Sigmoid colon (tissue), 6 donors: ENCODE measurements at regions not wholly inside any gene's neighbourhood (a gene's known extent, or its start where the extent isn't known, plus 50 kb on each side); places are given as distances from the start of the nearest gene placed in this dataset.
"Not testable (repeated sequence)": the region's sequence is repeated elsewhere in the genome, so short reads cannot be mapped to it uniquely, and the experiment has no call there.

Experiments
- DNase-seq: peaks from one replicate; pipeline ENCODE4 v3.0.0-alpha.2; 2019
- H3K27ac ChIP-seq, 4 donors: fragments of 200-600 bp; sonication (generic); one replicate each; pipeline ENCODE4 v1.5.1; 2016 to 2019; ENCODE audit warnings: mild to moderate bottlenecking in 1 of 4
- H3K27me3 ChIP-seq, 3 donors: fragments of 200-600 bp; sonication (generic); one replicate each; pipeline ENCODE4 v1.5.1; 2019; ENCODE audit warnings: mild to moderate bottlenecking in 1 of 3
- H3K36me3 ChIP-seq, 4 donors: fragments of 200-600 bp; sonication (generic); one replicate each; pipeline ENCODE4 v1.5.1; 2016 to 2019
- H3K4me1 ChIP-seq, 4 donors: fragments of 200-600 bp; sonication (generic); one replicate each; pipeline ENCODE4 v1.5.1; 2017 to 2019
- H3K4me3 ChIP-seq, 4 donors: fragments of 200-600 bp; sonication (generic); one replicate each; pipeline ENCODE4 v1.5.1; 2017 to 2019; ENCODE audit warnings: mild to moderate bottlenecking in 2 of 4, moderate library complexity in 1 of 4
- H3K9me3 ChIP-seq, 4 donors: fragments of 200-600 bp in 3 of 4; sonication (generic) in 3 of 4; one replicate each; pipeline versions ENCODE4 v1.5.1 to v1.6.1; 2013 to 2019
- CTCF ChIP-seq, 4 experiments: fragments of 450-650 bp in 3 of 4; fragments of 200-600 bp in 1 of 4; IDR thresholded peaks; one replicate each; pipeline ENCODE4 v1.5.1; 2016 to 2019; ENCODE audit warnings: antibody characterized with exemption in 4 of 4, mild to moderate bottlenecking in 3 of 4, moderate library complexity in 2 of 4
- EP300 ChIP-seq, 4 donors: sonication (generic); formaldehyde crosslinking; IDR thresholded peaks; one replicate each; pipeline ENCODE4 v1.6.1; 2017; ENCODE audit warnings: antibody characterized with exemption in 4 of 4
- POLR2A ChIP-seq, 2 donors: fragments of 450-650 bp; IDR thresholded peaks; one replicate each; pipeline ENCODE4 v1.6.1; 2016; ENCODE audit warnings: antibody characterized with exemption in 2 of 2, mild to moderate bottlenecking in 2 of 2, moderate library complexity in 2 of 2
- POLR2AphosphoS5 ChIP-seq, 4 donors: sonication (generic); formaldehyde crosslinking; IDR thresholded peaks; one replicate each; pipeline ENCODE4 v1.6.1; 2017; ENCODE audit warnings: antibody characterized with exemption in 4 of 4
- WGBS, 2 donors: extraction: QIAGEN DNeasy Blood & Tissue Kit; methylation state at CpG; one replicate each; pipeline ENCODE4 v1.1.7; 2013; 5-methylcytosine and 5-hydroxymethylcytosine counted together
- intact Hi-C: fragments of 100-400 bp; cut with DNase I; formaldehyde crosslinking; loops from one replicate; pipeline ENCODE4 v1.15.1; 2023
- donor health status: healthy with polysubstance abuse.
- donor health status: healthy.

GRCh38 chr13:97538203-97538602 lies 104.2 kb downstream of the RAP2A start:
- intact Hi-C loops = no loop called here

GRCh38 chr13:97539651-97540610 lies 106.0 kb downstream of the RAP2A start:
- Histone ChIP-seq H3K27ac (no peak overlapping the region), H3K4me3 (no peak overlapping the region), H3K36me3 (no peaks in the 10 kb centered on the region), H3K9me3 (no peaks in the 10 kb centered on the region), H3K4me1 (peaks cover 0 to 7% (median 0%) of the 10 kb centered on the region in 4 donors), H3K27me3 (no peaks in the 10 kb centered on the region)
- 55 to 59% methylated on average over 4 of the region's 4 CpGs for WGBS, 2 donors
- DNase-seq = no peak
- no peak for TF ChIP-seq EP300 (IDR thresholded peaks at IDR 0.05)
- TF ChIP-seq POLR2AphosphoS5 (IDR thresholded peaks at IDR 0.05) = no peak
- intact Hi-C loops = no loop called here

More at GRCh38 chr13:97538203-97538602, 104.2 kb downstream of the RAP2A start:
- H3K4me1 ChIP-seq = peaks cover 0 to 7% (median 0%) of the 10 kb centered on the region in 4 donors
- H3K4me3 ChIP-seq = no peak overlapping the region
- TF ChIP-seq EP300 (IDR thresholded peaks at IDR 0.05) (no peak), CTCF (IDR thresholded peaks at IDR 0.05) (no peak), POLR2A (IDR thresholded peaks at IDR 0.05) (no peak), POLR2AphosphoS5 (IDR thresholded peaks at IDR 0.05) (no peak)
- no peak for DNase-seq
- H3K27me3 ChIP-seq = no peaks in the 10 kb centered on the region
- H3K36me3 ChIP-seq = no peaks in the 10 kb centered on the region
- WGBS, 2 donors = 72 to 82% methylated on average over 2 of the region's 2 CpGs
- no peak overlapping the region for H3K27ac ChIP-seq
- no peaks in the 10 kb centered on the region for H3K9me3 ChIP-seq

- H3K27me3 ChIP-seq = no peaks in the 10 kb centered on the region
- H3K4me1 ChIP-seq = peaks cover 0 to 7% (median 0%) of the 10 kb centered on the region in 4 donors
- intact Hi-C loops = no loop called here
- no peak for DNase-seq
- H3K36me3 ChIP-seq = no peaks in the 10 kb centered on the region
- no peak overlapping the region for H3K4me3 ChIP-seq
- H3K27ac ChIP-seq = no peak overlapping the region
- 14 to 30% methylated on average over 6 of the region's 6 CpGs for WGBS, 2 donors
- no peaks in the 10 kb centered on the region for H3K9me3 ChIP-seq
- TF ChIP-seq POLR2AphosphoS5 (IDR thresholded peaks at IDR 0.05) (no peak), EP300 (IDR thresholded peaks at IDR 0.05) (no peak), CTCF (IDR thresholded peaks at IDR 0.05) (no peak), POLR2A (IDR thresholded peaks at IDR 0.05) (no peak)
These were observed 106.7 kb downstream of the RAP2A start for GRCh38 chr13:97540696-97541095.

GRCh38 chr13:97542102-97542685 lies 108.2 kb downstream of the RAP2A start:
- H3K4me1 ChIP-seq = peaks cover 0 to 7% (median 0%) of the 10 kb centered on the region in 4 donors
- intact Hi-C loops = no loop called here
- no peak overlapping the region for H3K4me3 ChIP-seq
- DNase-seq = no peak
- no peaks in the 10 kb centered on the region for H3K9me3 ChIP-seq
- H3K27me3 ChIP-seq = no peaks in the 10 kb centered on the region
- TF ChIP-seq POLR2AphosphoS5 (IDR thresholded peaks at IDR 0.05) = no peak
- no peak for TF ChIP-seq EP300 (IDR thresholded peaks at IDR 0.05)
- WGBS, 2 donors = 65% methylated on average over 4 of the region's 4 CpGs
- no peaks in the 10 kb centered on the region for H3K36me3 ChIP-seq
- H3K27ac ChIP-seq = no peak overlapping the region

- TF ChIP-seq POLR2AphosphoS5 (IDR thresholded peaks at IDR 0.05) (no peak), EP300 (IDR thresholded peaks at IDR 0.05) (no peak), CTCF (IDR thresholded peaks at IDR 0.05) (no peak), POLR2A (IDR thresholded peaks at IDR 0.05) (no peak)
- WGBS, 2 donors = 80 to 87% methylated on average over 3 of the region's 3 CpGs
These were observed 110.2 kb downstream of the RAP2A start for GRCh38 chr13:97544031-97544765.

GRCh38 chr13:97544971-97545499 lies 111.1 kb downstream of the RAP2A start:
- not testable (repeated sequence) for H3K27me3 ChIP-seq
- 92 to 93% methylated on average over 25 of the region's 25 CpGs for WGBS, 2 donors

More at GRCh38 chr13:97544031-97544765, 110.2 kb downstream of the RAP2A start:
- Histone ChIP-seq H3K36me3 (no peaks in the 10 kb centered on the region), H3K9me3 (no peaks in the 10 kb centered on the region), H3K4me3 (no peak overlapping the region), H3K27ac (no peak overlapping the region), H3K4me1 (peaks cover 0 to 7% (median 0%) of the 10 kb centered on the region in 4 donors), H3K27me3 (no peaks in the 10 kb centered on the region)
- intact Hi-C loops = no loop called here
- no peak for DNase-seq

More at GRCh38 chr13:97544971-97545499, 111.1 kb downstream of the RAP2A start:
- intact Hi-C loops, H3K4me3 ChIP-seq, H3K4me1 ChIP-seq, H3K36me3 ChIP-seq, H3K9me3 ChIP-seq, H3K27ac ChIP-seq: not testable (repeated sequence)
- DNase-seq = peak; percentile 55
